Mesenchymal stem cell (in vitro differentiated cells and primary cell): ENCODE measurements at regions not wholly inside any gene's neighbourhood (a gene's known extent, or its start where the extent isn't known, plus 50 kb on each side); places are given as distances from the start of the nearest gene placed in this dataset.

Source experiments
- DNase-seq: peaks from one replicate; pipeline ENCODE4 v3.0.0-alpha.2; 2013
- H2AFZ ChIP-seq: one replicate; pipeline ENCODE4 v1.6.1; 2013; ENCODE audit warnings: low read depth, mild to moderate bottlenecking, control low read depth, inconsistent platforms, low read length, moderate library complexity
- H2AK5ac ChIP-seq: 2 replicates; pipeline ENCODE4 v1.6.1; 2013; ENCODE audit warnings: low read length, moderate library complexity, mild to moderate bottlenecking, inconsistent platforms; ENCODE audit not compliant: severe bottlenecking
- H2BK120ac ChIP-seq: one replicate; pipeline ENCODE4 v1.6.1; 2013; ENCODE audit warnings: low read depth, mild to moderate bottlenecking, inconsistent platforms, low read length, moderate library complexity
- H2BK12ac ChIP-seq, 2 experiments: one replicate each; pipeline ENCODE4 v1.6.1; 2013; ENCODE audit warnings: inconsistent platforms in 2 of 2, low read length in 2 of 2, mild to moderate bottlenecking in 2 of 2, moderate library complexity in 2 of 2, control low read depth in 1 of 2
- H2BK15ac ChIP-seq: one replicate; pipeline ENCODE4 v1.6.1; 2013; ENCODE audit warnings: mild to moderate bottlenecking, low read depth, inconsistent platforms; ENCODE audit not compliant: poor library complexity, severe bottlenecking
- H2BK5ac ChIP-seq: 2 replicates; pipeline ENCODE4 v1.6.1; 2013; ENCODE audit warnings: low read depth, mild to moderate bottlenecking, low read length, control low read depth, inconsistent platforms; ENCODE audit not compliant: poor library complexity, severe bottlenecking
- H3K14ac ChIP-seq, 2 experiments: one replicate each; pipeline ENCODE4 v1.6.1; 2013; ENCODE audit warnings: inconsistent platforms in 2 of 2, low read length in 2 of 2, control low read depth in 1 of 2, mild to moderate bottlenecking in 1 of 2, moderate library complexity in 1 of 2
- H3K18ac ChIP-seq, 2 experiments: one replicate each; pipeline ENCODE4 v1.6.1; 2013; ENCODE audit warnings: inconsistent platforms in 2 of 2, low read length in 2 of 2, control low read depth in 1 of 2, low read depth in 1 of 2, mild to moderate bottlenecking in 1 of 2
- H3K23ac ChIP-seq, 2 experiments: one replicate each; pipeline ENCODE4 v1.6.1; 2013; ENCODE audit warnings: inconsistent platforms in 2 of 2, low read length in 2 of 2, mild to moderate bottlenecking in 2 of 2, moderate library complexity in 2 of 2, control low read depth in 1 of 2
- H3K27ac ChIP-seq: 2 replicates; pipeline ENCODE4 v1.5.1; 2013; ENCODE audit warnings: mild to moderate bottlenecking, moderate library complexity, low read length, control low read depth, inconsistent platforms; ENCODE audit not compliant: poor library complexity, severe bottlenecking
- H3K27me3 ChIP-seq, 2 experiments: 2 replicates each; pipeline versions ENCODE4 v1.6.1 to v1.7.0; 2013; ENCODE audit warnings: low read length in 2 of 2, mild to moderate bottlenecking in 2 of 2, moderate library complexity in 2 of 2, control low read depth in 1 of 2, inconsistent platforms in 1 of 2; ENCODE audit not compliant: control insufficient read depth in 1 of 2, insufficient read depth in 1 of 2
- H3K36me3 ChIP-seq, 2 experiments: 2 replicates each; pipeline versions ENCODE4 v1.6.1 to v1.7.0; 2013; ENCODE audit warnings: low read length in 2 of 2, control low read depth in 1 of 2, inconsistent platforms in 1 of 2, low read depth in 1 of 2, mild to moderate bottlenecking in 1 of 2; ENCODE audit not compliant: insufficient read depth in 2 of 2, control insufficient read depth in 1 of 2
- H3K4ac ChIP-seq, 2 experiments: one replicate each; pipeline ENCODE4 v1.6.1; 2013; ENCODE audit warnings: inconsistent platforms in 2 of 2, low read length in 2 of 2, mild to moderate bottlenecking in 2 of 2, moderate library complexity in 2 of 2, control low read depth in 1 of 2, low read depth in 1 of 2
- H3K4me1 ChIP-seq: 2 replicates; pipeline ENCODE4 v1.6.1; 2013; ENCODE audit warnings: low read depth, low read length, control low read depth; ENCODE audit not compliant: control insufficient read depth, insufficient read depth
- H3K4me2 ChIP-seq: 2 replicates; pipeline ENCODE4 v1.6.1; 2013; ENCODE audit warnings: low read length, mild to moderate bottlenecking, inconsistent platforms; ENCODE audit not compliant: poor library complexity, severe bottlenecking
- H3K4me3 ChIP-seq, 2 experiments: 2 replicates each; pipeline versions ENCODE4 v1.5.1 to v1.7.0; 2013; ENCODE audit warnings: low read length in 2 of 2, mild to moderate bottlenecking in 2 of 2, control low read depth in 1 of 2, low read depth in 1 of 2; ENCODE audit not compliant: insufficient read depth in 1 of 2
- H3K79me1 ChIP-seq: replicated peaks from 2 replicates; pipeline ENCODE4 v1.6.1; 2013; ENCODE audit warnings: mild to moderate bottlenecking, control low read depth, low read length, inconsistent platforms; ENCODE audit not compliant: poor library complexity, severe bottlenecking
- H3K9ac ChIP-seq: 2 replicates; pipeline ENCODE4 v1.7.0; 2013; ENCODE audit warnings: mild to moderate bottlenecking, low read length, moderate library complexity
- H3K9me3 ChIP-seq: 2 replicates; pipeline ENCODE4 v1.7.0; 2013; ENCODE audit warnings: mild to moderate bottlenecking, low read length; ENCODE audit not compliant: control insufficient read depth
- H4K8ac ChIP-seq: one replicate; pipeline ENCODE4 v1.6.1; 2013; ENCODE audit warnings: inconsistent platforms, mild to moderate bottlenecking, low read length, moderate library complexity
- H4K91ac ChIP-seq: one replicate; pipeline ENCODE4 v1.6.1; 2013; ENCODE audit warnings: mild to moderate bottlenecking, low read length, inconsistent platforms
- WGBS: methylation state at CpG from one replicate; pipeline ENCODE4 v1.1.7; 2013; ENCODE audit warnings: mixed read lengths; 5-methylcytosine and 5-hydroxymethylcytosine counted together

DNA sequence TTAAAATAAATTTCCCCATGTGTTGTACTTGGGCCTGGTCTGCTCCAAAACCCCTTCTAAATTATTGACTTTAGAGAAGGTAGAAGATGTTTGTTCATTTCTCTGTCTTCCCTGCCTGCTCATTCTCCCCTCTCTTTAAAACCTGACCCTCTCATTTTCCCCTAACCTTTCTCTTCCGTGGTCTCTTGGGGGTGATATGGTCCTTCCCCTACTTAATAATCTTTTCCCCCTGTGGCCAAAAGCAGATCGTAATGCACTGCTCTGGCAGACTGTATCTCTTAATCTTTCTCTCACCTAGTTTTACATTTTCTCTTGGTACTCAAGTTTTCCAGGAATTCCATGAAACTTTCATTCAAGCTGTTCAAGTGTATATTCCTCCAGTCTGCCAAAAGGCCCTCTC lies 301.7 kb downstream of the TTLL7 start:
- no peak overlapping the region for H3K9ac ChIP-seq
- H3K79me1 ChIP-seq = no peaks in the 10 kb centered on the region
- no peak for DNase-seq
- no peak overlapping the region for H3K4me3 ChIP-seq
- H3K27ac ChIP-seq = no peak overlapping the region
- H3K36me3 ChIP-seq = no peaks in the 10 kb centered on the region
- H2BK5ac ChIP-seq = no peak overlapping the region
- no peak overlapping the region for H3K18ac ChIP-seq
- H3K14ac ChIP-seq = no peak overlapping the region
- H3K9me3 ChIP-seq = no peaks in the 10 kb centered on the region
- WGBS = 72% methylated on average over 2 of the region's 2 CpGs
- H3K4me2 ChIP-seq = no peak overlapping the region
- H2AFZ ChIP-seq = no peak overlapping the region
- H2BK15ac ChIP-seq = no peak overlapping the region
- no peak overlapping the region for H4K8ac ChIP-seq
- H3K23ac ChIP-seq = no peak overlapping the region
- no peak overlapping the region for H2AK5ac ChIP-seq
- H2BK120ac ChIP-seq = no peak overlapping the region
- H2BK12ac ChIP-seq = no peak overlapping the region
- peaks cover 0 to 13% of the 10 kb centered on the region in 2 experiments for H3K27me3 ChIP-seq
- peaks cover 4% of the 10 kb centered on the region for H3K4me1 ChIP-seq
- no peak overlapping the region for H3K4ac ChIP-seq
- no peak overlapping the region for H4K91ac ChIP-seq

DNA sequence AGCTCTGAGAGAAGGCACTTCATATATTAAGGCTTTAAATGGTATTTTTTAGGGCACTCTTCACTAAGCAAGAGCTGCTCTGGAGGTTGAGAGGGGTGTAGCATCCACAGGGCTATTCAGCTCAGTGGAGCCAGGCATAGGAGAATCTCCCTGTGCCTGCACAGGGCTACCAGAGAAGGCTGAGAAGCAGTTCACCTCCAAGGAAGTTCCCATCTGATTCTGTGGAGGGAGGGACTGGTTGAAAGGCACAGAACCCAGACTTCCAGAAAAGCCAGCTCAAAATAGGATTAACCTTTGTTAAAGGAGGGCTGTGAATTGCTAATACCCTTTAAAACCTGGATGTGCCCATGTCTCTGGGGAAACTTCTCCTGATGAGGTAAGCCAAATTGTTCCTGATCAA lies 304.5 kb downstream of the TTLL7 start:
- Histone ChIP-seq H4K8ac (peak overlapping the region; percentile 9), H2BK12ac (no peak overlapping the region), H3K79me1 (no peaks in the 10 kb centered on the region), H2BK120ac (no peak overlapping the region), H3K23ac (no peak overlapping the region), H2BK5ac (no peak overlapping the region), H3K36me3 (no peaks in the 10 kb centered on the region), H3K14ac (no peak overlapping the region), H3K9me3 (no peaks in the 10 kb centered on the region), H3K4me3 (no peak overlapping the region), H3K9ac (no peak overlapping the region), H2AFZ (no peak overlapping the region), H4K91ac (no peak overlapping the region), H3K4me2 (no peak overlapping the region), H2BK15ac (peak overlapping the region; percentile 18), H3K4ac (no peak overlapping the region), H3K18ac (no peak overlapping the region), H2AK5ac (no peak overlapping the region), H3K27me3 (peaks cover 0 to 13% of the 10 kb centered on the region in 2 experiments), H3K27ac (no peak overlapping the region), H3K4me1 (peaks cover 9% of the 10 kb centered on the region)
- no peak for DNase-seq

DNA sequence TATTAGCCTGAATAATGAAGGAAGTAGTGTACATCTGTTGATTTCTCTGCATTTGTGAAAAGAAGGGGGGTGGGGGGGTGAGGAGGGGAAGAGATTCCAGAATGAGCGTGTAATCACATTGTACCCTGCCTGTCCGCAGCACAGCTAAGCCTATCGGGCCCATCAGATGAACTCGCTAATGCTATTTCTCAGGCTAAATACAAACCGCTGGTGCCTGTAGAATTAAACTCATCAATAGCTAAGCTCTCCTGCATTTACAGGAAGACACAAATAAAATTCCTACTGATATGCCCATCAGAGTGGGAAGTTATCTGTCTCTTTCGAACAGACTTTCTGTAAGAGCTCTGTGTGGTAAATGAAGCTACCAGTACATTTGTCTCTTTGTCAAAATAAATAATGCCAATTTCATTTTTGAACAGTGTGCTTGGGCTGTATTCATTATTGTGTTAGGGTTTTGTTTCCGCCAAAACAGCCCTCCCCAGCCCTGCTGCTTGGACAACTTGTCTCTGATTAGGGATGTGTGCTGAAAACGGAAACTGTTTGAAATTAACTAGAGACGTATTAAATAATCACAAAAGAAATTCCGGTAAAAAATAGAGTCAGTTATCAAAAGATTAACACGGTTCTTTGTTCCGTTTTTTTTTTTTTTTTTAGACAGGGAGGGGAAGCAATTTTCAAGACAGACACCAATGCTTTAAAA lies 305.4 kb downstream of the TTLL7 start:
- H3K4ac ChIP-seq = no peak overlapping the region
- H3K4me3 ChIP-seq = peak overlapping the region in 1 of 2 experiments; percentile 66
- no peak overlapping the region for H2BK5ac ChIP-seq
- H4K91ac ChIP-seq = no peak overlapping the region
- no peaks in the 10 kb centered on the region for H3K36me3 ChIP-seq
- H3K27me3 ChIP-seq = peaks cover 0 to 8% of the 10 kb centered on the region in 2 experiments
- peak; percentile 44 for DNase-seq
- H2AFZ ChIP-seq = no peak overlapping the region
- no peak overlapping the region for H3K18ac ChIP-seq
- H2BK15ac ChIP-seq = no peak overlapping the region
- peak overlapping the region; percentile 49 for H3K9ac ChIP-seq
- no peaks in the 10 kb centered on the region for H3K79me1 ChIP-seq
- peak overlapping the region in 1 of 2 experiments; percentile 63 for H2BK12ac ChIP-seq
- peaks cover 9% of the 10 kb centered on the region for H3K4me1 ChIP-seq
- H3K4me2 ChIP-seq = peak overlapping the region; percentile 58
- no peak overlapping the region for H4K8ac ChIP-seq
- H2AK5ac ChIP-seq = no peak overlapping the region
- WGBS = 34% methylated on average over 11 of the region's 12 CpGs
- no peaks in the 10 kb centered on the region for H3K9me3 ChIP-seq
- no peak overlapping the region for H2BK120ac ChIP-seq
- no peak overlapping the region for H3K23ac ChIP-seq
- no peak overlapping the region for H3K27ac ChIP-seq
- H3K14ac ChIP-seq = no peak overlapping the region

DNA sequence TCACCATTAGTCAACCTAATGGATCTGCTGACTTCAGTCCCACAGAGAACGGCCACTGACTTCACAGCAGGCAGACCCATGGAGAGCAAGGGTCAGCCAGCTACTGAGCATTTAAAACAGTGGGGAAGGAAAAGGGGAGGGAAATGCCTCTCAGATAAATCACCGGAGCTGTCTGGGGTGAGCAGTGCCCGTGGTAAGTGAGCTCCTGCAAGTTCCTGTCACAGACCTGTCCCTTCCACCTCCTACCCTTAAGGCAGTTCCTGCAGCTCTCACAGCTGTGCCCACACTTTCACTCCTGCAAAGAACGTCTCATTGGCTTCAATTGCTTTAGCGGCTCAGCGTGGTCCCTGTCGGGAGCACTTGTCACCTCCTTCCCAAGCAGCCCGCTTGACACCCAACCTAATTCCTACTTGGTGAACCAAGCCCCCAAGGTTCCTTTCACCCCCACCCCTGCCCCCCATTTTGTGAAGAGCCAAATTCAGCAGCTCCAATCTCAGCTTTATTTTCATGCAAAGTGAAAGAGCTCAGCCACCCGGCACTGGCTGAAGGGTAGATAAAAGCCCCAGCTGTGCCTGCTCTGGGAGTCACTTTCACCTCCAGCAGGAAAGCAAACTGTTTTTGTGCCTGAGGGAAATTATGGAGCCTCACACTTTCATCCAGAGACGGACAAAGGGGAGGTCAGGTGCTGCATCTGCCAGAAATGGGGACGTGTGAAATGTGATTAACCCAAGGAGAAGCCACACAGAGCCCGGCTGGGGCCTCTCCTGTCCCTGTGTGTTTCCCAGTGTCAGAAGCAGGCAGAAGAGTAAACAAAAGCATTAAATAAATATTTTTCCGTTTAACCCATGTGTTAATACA lies 306.2 kb downstream of the TTLL7 start:
- Histone ChIP-seq H3K79me1 (no peaks in the 10 kb centered on the region), H3K4ac (no peak overlapping the region), H2AK5ac (no peak overlapping the region), H3K23ac (no peak overlapping the region), H2AFZ (no peak overlapping the region), H3K36me3 (no peaks in the 10 kb centered on the region), H2BK15ac (no peak overlapping the region), H4K8ac (peak overlapping the region; percentile 45), H3K4me2 (peak overlapping the region; percentile 58), H3K27ac (peak overlapping the region; percentile 37), H3K27me3 (peaks cover 0 to 8% of the 10 kb centered on the region in 2 experiments), H2BK5ac (no peak overlapping the region), H2BK120ac (no peak overlapping the region), H3K9ac (peak overlapping the region; percentile 49), H3K4me3 (peak overlapping the region in 1 of 2 experiments; percentile 66), H2BK12ac (no peak overlapping the region), H3K18ac (peak overlapping the region in 1 of 2 experiments; percentile 16), H3K4me1 (peaks cover 9% of the 10 kb centered on the region), H4K91ac (no peak overlapping the region), H3K9me3 (no peaks in the 10 kb centered on the region), H3K14ac (no peak overlapping the region)
- DNase-seq = peak; percentile 65
- WGBS = 0% methylated on average over 12 of the region's 13 CpGs
